ENCODE measurements at regions not wholly inside any gene's neighbourhood (a gene's known extent, or its start where the extent isn't known, plus 50 kb on each side); places are given as distances from the start of the nearest gene placed in this dataset.

- TF ChIP-seq CTCF (IDR thresholded peaks at IDR 0.05) (no peak), POLR2A (IDR thresholded peaks at IDR 0.05) (no peak), POLR2AphosphoS5 (IDR thresholded peaks at IDR 0.05) (no peak)
Measured at GRCh38 chr17:33574942-33575445, 281.9 kb upstream of the ASIC2 start.

Data from transverse colon (tissue), 4 donors.